Activated naive CD4-positive, alpha-beta T cell treated with anti-CD3 and anti-CD28 coated beads for 36 hours (primary cell): ENCODE measurements at regions not wholly inside any gene's neighbourhood (a gene's known extent, or its start where the extent isn't known, plus 50 kb on each side); places are given as distances from the start of the nearest gene placed in this dataset.
"Not testable (repeated sequence)": the region's sequence is repeated elsewhere in the genome, so short reads cannot be mapped to it uniquely, and the experiment has no call there.

ENCODE experiments used
- CTCF ChIA-PET: fragments of 350-600 bp; sonication (Branson Sonifier 250); formaldehyde crosslinking; loops from one replicate; lab custom pipeline; 2021; ENCODE audit warnings: antibody characterized with exemption; lab: Charles Lee
- DNase-seq: peaks from one replicate; pipeline ENCODE4 v3.0.0-alpha.2; 2020
- H3K27ac Mint-ChIP-seq: one replicate; pipeline ENCODE4 v1.8.0; 2021; ENCODE audit warnings: mild to moderate bottlenecking, mixed read lengths
- H3K27me3 Mint-ChIP-seq: one replicate; pipeline ENCODE4 v1.8.0; 2021; ENCODE audit warnings: low read depth, mixed read lengths
- H3K36me3 Mint-ChIP-seq: one replicate; pipeline ENCODE4 v1.8.0; 2021; ENCODE audit warnings: low read depth, mixed read lengths
- H3K4me1 Mint-ChIP-seq: one replicate; pipeline ENCODE4 v1.8.0; 2021; ENCODE audit warnings: low read depth, mixed read lengths
- H3K4me3 Mint-ChIP-seq: one replicate; pipeline ENCODE4 v1.8.0; 2021; ENCODE audit warnings: mild to moderate bottlenecking, moderate library complexity, mixed read lengths
- H3K9me3 Mint-ChIP-seq: one replicate; pipeline ENCODE4 v1.8.0; 2021; ENCODE audit warnings: mixed read lengths
- intact Hi-C: fragments of 100-400 bp; cut with micrococcal nuclease; formaldehyde crosslinking; loops from one replicate; pipeline ENCODE4 v1.15.1; 2023

DNA sequence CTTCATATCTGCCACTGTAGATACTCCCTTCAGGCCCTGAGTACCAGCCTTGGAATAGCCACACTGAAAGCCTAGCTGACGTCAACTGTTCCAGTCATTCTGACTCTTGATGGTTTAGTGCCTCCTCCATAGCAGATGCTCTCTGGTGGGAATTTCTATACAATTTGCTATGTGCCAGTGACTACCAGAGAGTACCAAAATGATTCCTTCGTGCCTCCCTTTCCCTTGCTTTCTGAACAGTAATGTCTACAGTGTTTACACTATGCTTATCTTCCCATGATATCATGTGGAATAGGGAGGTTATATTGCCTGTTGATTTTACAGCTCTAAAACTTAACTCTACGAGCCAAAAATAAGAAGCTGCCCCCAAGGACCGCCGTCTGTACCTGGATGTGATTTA lies 109.7 kb upstream of the GMNC start:
- H3K9me3 Mint-ChIP-seq, result no peaks in the 10 kb centered on the region
- DNase-seq, result no peak

DNA sequence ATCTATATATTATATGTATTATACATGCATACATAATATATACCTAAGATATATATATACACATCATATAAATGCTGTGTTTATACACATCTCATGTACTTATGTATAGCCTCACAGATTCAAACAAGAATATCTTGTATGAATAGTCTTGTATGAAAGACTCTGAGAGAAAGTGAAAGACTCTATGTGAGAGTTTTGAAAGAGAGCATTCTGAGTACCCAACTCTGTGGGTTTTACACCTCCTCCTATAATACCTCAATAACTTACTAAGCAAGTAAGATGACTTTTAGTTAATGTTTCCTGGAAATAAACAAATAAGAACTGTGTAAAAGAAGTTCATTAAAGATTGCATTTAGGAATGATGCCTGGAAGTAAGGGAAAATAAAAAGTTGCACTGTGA lies 108.1 kb upstream of the GMNC start:
- CTCF ChIA-PET, result no interaction called here
- H3K27ac Mint-ChIP-seq, result no peak overlapping the region
- no peak overlapping the region for H3K4me3 Mint-ChIP-seq
- intact Hi-C loops, result no loop called here
- no peak for DNase-seq
- no peaks in the 10 kb centered on the region for H3K36me3 Mint-ChIP-seq
- no peaks in the 10 kb centered on the region for H3K9me3 Mint-ChIP-seq
- H3K27me3 Mint-ChIP-seq, result no peaks in the 10 kb centered on the region
- no peaks in the 10 kb centered on the region for H3K4me1 Mint-ChIP-seq

More for the DNA sequence above, 109.7 kb upstream of the GMNC start:
- no peak overlapping the region for H3K27ac Mint-ChIP-seq
- H3K4me3 Mint-ChIP-seq, result no peak overlapping the region
- H3K36me3 Mint-ChIP-seq, result no peaks in the 10 kb centered on the region
- CTCF ChIA-PET, result no interaction called here
- intact Hi-C loops, result no loop called here
- H3K4me1 Mint-ChIP-seq, result no peaks in the 10 kb centered on the region
- H3K27me3 Mint-ChIP-seq, result no peaks in the 10 kb centered on the region

DNA sequence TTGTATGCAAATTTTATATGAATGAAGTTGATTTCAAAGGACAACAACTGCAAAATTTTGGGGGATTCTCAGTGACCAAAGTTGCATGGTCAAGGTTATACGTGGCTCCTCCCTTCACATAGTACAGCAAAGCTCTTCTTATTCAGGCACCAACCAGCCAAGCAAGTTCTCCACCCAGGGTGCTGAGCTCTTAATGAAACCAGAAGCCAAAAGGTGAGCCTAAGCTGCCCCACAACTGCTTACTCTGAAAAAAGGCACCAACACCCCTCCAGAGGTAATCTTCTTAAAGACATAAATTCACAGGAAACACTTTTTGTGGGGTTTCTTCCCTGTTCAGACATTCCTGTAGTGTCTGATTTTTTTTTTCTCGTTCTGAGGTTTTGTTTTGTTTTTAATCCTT lies 106.1 kb upstream of the GMNC start:
- Mint-ChIP-seq H3K27ac (no peak overlapping the region), H3K4me3 (no peak overlapping the region), H3K27me3 (no peaks in the 10 kb centered on the region), H3K4me1 (no peaks in the 10 kb centered on the region), H3K36me3 (no peaks in the 10 kb centered on the region), H3K9me3 (no peaks in the 10 kb centered on the region)
- CTCF ChIA-PET, result no interaction called here
- DNase-seq, result no peak
- intact Hi-C loops, result no loop called here

DNA sequence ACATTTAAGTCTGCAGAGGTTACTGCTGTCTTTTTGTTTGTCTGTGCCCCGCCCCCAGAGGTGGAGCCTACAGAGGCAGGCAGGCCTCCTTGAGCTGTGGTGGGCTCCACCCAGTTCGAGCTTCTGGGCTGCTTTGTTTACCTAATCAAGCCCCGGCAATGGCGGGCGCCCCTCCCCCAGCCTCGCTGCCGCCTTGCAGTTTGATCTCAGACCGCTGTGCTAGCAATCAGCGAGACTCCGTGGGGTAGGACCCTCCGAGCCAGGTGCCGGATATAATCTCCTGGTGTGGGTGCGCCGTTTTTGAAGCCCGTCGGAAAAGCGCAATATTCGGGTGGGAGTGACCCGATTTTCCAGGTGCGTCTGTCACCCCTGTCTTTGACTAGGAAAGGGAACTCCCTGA lies 102.4 kb upstream of the GMNC start:
- H3K4me3 Mint-ChIP-seq, CTCF ChIA-PET, H3K27ac Mint-ChIP-seq, intact Hi-C loops, H3K36me3 Mint-ChIP-seq, H3K4me1 Mint-ChIP-seq, H3K9me3 Mint-ChIP-seq, DNase-seq, H3K27me3 Mint-ChIP-seq: not testable (repeated sequence)

DNA sequence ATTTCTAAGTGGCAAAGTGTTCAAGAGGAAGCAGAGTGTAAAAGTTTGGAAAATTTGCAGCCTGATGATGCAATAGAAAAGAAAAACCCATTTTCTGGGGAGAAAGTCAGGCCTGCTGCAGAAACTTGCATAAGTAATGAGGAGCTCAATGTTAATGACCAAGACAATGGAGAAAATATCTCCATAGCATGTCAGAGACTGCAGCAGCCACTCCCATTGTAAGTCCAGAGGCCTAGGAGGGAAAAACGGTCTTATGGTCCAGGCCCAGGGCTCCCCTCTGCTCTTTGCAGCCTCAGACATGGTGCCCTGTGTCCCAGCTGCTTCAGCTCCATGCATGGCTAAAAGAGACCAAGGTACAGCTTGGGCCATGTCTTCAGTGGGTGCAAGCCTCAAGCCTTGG lies 96.6 kb upstream of the GMNC start:
- no peak overlapping the region for H3K4me3 Mint-ChIP-seq
- H3K27me3 Mint-ChIP-seq, result no peaks in the 10 kb centered on the region
- H3K4me1 Mint-ChIP-seq, result no peaks in the 10 kb centered on the region
- DNase-seq, result no peak
- intact Hi-C loops, result no loop called here
- H3K36me3 Mint-ChIP-seq, result no peaks in the 10 kb centered on the region
- no peak overlapping the region for H3K27ac Mint-ChIP-seq
- peaks cover 5% of the 10 kb centered on the region for H3K9me3 Mint-ChIP-seq
- CTCF ChIA-PET, result no interaction called here

DNA sequence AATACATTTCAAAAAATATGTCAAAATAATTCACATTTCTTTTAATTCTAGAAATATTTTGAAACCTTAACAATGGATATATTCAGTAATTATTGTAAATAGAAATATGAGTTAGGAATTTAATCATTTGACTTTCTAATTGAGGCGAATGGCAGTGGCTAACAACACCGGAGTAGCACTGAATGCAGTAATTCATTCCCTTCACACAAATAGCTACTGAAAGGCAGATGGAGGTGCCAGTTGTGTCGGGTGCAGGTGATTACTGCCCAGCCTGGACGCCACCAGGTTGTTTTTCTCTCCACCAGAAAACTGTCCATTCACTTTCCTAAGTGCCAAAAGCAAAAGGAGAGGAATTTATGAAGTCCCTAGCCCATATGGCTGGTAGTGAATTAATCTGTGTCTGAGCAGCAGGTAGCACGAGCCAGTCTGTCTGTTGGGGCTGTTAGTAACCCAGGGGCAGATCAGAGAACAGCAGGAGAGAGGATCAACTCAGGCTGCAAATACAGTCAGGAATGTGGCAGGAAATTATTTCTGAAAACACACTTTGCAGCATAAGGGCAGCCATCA lies 79.3 kb upstream of the GMNC start:
- CTCF ChIA-PET, result no interaction called here
- H3K4me3 Mint-ChIP-seq, result no peak overlapping the region
- no peaks in the 10 kb centered on the region for H3K4me1 Mint-ChIP-seq
- no peaks in the 10 kb centered on the region for H3K9me3 Mint-ChIP-seq
- intact Hi-C loops, result no loop called here
- DNase-seq, result no peak
- no peaks in the 10 kb centered on the region for H3K27me3 Mint-ChIP-seq
- H3K27ac Mint-ChIP-seq, result no peak overlapping the region
- no peaks in the 10 kb centered on the region for H3K36me3 Mint-ChIP-seq

DNA sequence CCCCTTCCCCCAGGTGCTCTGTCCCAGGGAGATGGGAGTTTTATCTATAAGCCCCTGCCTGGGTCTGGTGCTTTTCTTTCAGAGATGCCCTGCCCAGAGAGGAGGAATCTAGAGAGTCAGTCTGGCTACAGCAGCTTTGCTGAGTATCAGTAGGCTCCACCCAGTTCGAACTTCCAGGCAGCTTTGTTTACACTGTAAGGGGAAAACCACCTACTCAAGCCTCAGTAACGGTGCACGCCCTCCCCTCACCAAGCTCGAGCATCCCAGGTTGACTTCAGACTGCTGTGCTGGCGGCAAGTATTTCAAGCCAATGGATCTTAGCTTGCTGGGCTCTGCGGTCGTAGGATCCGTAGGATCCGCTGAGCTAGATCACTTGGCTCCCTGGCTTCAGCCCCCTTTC lies 72.1 kb upstream of the GMNC start:
- H3K36me3 Mint-ChIP-seq, intact Hi-C loops, DNase-seq, H3K4me3 Mint-ChIP-seq, H3K27ac Mint-ChIP-seq, H3K27me3 Mint-ChIP-seq, H3K4me1 Mint-ChIP-seq, H3K9me3 Mint-ChIP-seq, CTCF ChIA-PET: not testable (repeated sequence)

DNA sequence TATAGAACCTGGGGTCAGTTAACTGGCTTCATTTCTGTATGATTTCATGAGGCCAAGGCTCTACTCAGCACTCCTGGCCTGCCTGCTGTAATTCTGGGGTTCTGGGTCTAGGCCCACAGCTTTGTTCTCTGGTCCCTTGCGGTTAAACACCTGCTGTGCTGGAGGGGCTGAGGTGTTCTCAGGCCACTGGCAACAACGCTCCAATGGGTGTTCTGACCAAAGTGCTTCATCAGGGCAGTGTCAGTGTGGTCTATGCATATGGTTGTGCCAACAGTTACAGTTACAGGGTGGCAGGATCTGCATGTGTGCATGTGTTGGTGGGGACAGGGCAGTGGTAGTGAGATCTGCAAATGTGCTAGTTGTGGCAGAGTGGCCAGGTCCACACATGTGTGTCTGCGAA lies 64.1 kb upstream of the GMNC start:
- H3K27ac Mint-ChIP-seq, result no peak overlapping the region
- DNase-seq, result no peak
- H3K9me3 Mint-ChIP-seq, result no peaks in the 10 kb centered on the region
- no peaks in the 10 kb centered on the region for H3K4me1 Mint-ChIP-seq
- H3K36me3 Mint-ChIP-seq, result no peaks in the 10 kb centered on the region
- no peaks in the 10 kb centered on the region for H3K27me3 Mint-ChIP-seq
- H3K4me3 Mint-ChIP-seq, result no peak overlapping the region
- CTCF ChIA-PET, result interaction anchor here (0.6 to 0.7 kb wide), 2 partner anchors 174 to 1252 kb away, joined by 3 to 4 read pairs; no protein-coding TSS in a partner anchor
- intact Hi-C loops, result no loop called here

DNA sequence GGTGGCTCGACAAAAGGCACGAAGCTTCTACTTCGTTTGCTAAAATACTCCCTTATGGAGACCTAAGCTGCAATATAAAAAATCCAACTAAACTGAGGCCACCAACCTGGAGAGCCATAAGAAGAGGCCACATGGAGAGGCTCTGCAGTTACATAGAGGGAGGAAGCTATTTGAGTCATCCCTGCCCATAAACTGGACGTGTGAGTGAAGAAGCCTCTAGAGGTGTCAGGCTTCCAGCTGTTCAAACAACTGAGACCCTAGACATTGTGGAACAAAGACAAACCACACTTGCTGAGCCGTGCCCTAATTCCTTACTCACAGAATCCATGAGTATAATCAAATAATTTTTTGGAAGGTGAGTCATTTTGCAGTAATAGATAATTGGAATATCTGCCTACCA lies 50.2 kb upstream of the GMNC start:
- Mint-ChIP-seq H3K27me3 (no peaks in the 10 kb centered on the region), H3K4me1 (no peaks in the 10 kb centered on the region), H3K4me3 (no peak overlapping the region), H3K36me3 (no peaks in the 10 kb centered on the region), H3K9me3 (no peaks in the 10 kb centered on the region), H3K27ac (no peak overlapping the region)
- no peak for DNase-seq
- intact Hi-C loops, result no loop called here
- CTCF ChIA-PET, result no interaction called here
